GM18520 (cell line): ENCODE measurements at regions not wholly inside any gene's neighbourhood (a gene's known extent, or its start where the extent isn't known, plus 50 kb on each side); places are given as distances from the start of the nearest gene placed in this dataset.

Experiments
- ATAC-seq: cut with Tn5 transposase; IDR thresholded peaks from one replicate; pipeline ENCODE4 v1.9.1; 2021; ENCODE audit not compliant: unreplicated experiment

GRCh38 chr10:113967126-113967525, 76.5 kb upstream of the ADRB1 start:
- ATAC-seq, result no peak

- no peak for ATAC-seq
Observed at GRCh38 chr10:113970641-113971040, 73.0 kb upstream of the ADRB1 start.

- ATAC-seq, result no peak
Observed at GRCh38 chr10:113971349-113971973, 72.2 kb upstream of the ADRB1 start.

- ATAC-seq, result no peak
Observed at GRCh38 chr10:113977174-113977573, 66.5 kb upstream of the ADRB1 start.

GRCh38 chr10:113978802-113979201, 64.9 kb upstream of the ADRB1 start:
- no peak for ATAC-seq

GRCh38 chr10:113979409-113979808, 64.3 kb upstream of the ADRB1 start:
- ATAC-seq, result no peak

GRCh38 chr10:113980408-113981087, 63.1 kb upstream of the ADRB1 start:
- ATAC-seq, result no peak

- ATAC-seq, result peak; percentile 22
Observed at GRCh38 chr10:113982296-113982695, 61.4 kb upstream of the ADRB1 start.

GRCh38 chr10:113982769-113983168, 60.9 kb upstream of the ADRB1 start:
- peak; percentile 63 for ATAC-seq

- no peak for ATAC-seq
Observed at GRCh38 chr10:113983552-113983951, 60.1 kb upstream of the ADRB1 start.

GRCh38 chr10:113985297-113985844, 58.3 kb upstream of the ADRB1 start:
- ATAC-seq, result no peak

- no peak for ATAC-seq
Observed at GRCh38 chr10:113986316-113986715, 57.4 kb upstream of the ADRB1 start.

- no peak for ATAC-seq
Observed at GRCh38 chr10:113987156-113987555, 56.5 kb upstream of the ADRB1 start.

- no peak for ATAC-seq
Observed at GRCh38 chr10:113987805-113988204, 55.9 kb upstream of the ADRB1 start.

- no peak for ATAC-seq
Observed at GRCh38 chr10:113988535-113988934, 55.1 kb upstream of the ADRB1 start.

- ATAC-seq, result no peak
Observed at GRCh38 chr10:113991091-113991860, 52.4 kb upstream of the ADRB1 start.

GRCh38 chr10:113992471-113993011, 51.1 kb upstream of the ADRB1 start:
- no peak for ATAC-seq

- no peak for ATAC-seq
Observed at GRCh38 chr10:113993489-113993991, 50.1 kb upstream of the ADRB1 start.
